NOMO-1 (cell line): ENCODE measurements at regions not wholly inside any gene's neighbourhood (a gene's known extent, or its start where the extent isn't known, plus 50 kb on each side); places are given as distances from the start of the nearest gene placed in this dataset.
"Not testable (repeated sequence)": the region's sequence is repeated elsewhere in the genome, so short reads cannot be mapped to it uniquely, and the experiment has no call there.

Experiments
- DNase-seq, 2 experiments: peaks; one replicate each; lab custom pipeline; 2025; ENCODE audit not compliant: unreplicated experiment in 2 of 2; lab: John Stamatoyannopoulos, UW

- no peak for DNase-seq
These were observed 97.4 kb downstream of the SYF2 start for GRCh38 chr1:25134801-25135461.

- no peak for DNase-seq
These were observed 98.0 kb downstream of the SYF2 start for GRCh38 chr1:25134307-25134706.

- peak; percentile 56 to 79 for DNase-seq
These were observed 100.5 kb downstream of the SYF2 start for GRCh38 chr1:25131794-25132193.

GRCh38 chr1:25130895-25131294 lies 101.4 kb downstream of the SYF2 start:
- DNase-seq = no peak

- no peak for DNase-seq
These were observed 102.9 kb downstream of the SYF2 start for GRCh38 chr1:25129380-25129779.

GRCh38 chr1:25128121-25128621 lies 104.1 kb downstream of the SYF2 start:
- peak in 1 of 2 experiments; percentile 55 for DNase-seq

- DNase-seq = no peak
These were observed 105.7 kb downstream of the SYF2 start for GRCh38 chr1:25126562-25126961.

GRCh38 chr1:25123551-25123950 lies 108.8 kb downstream of the SYF2 start:
- no peak for DNase-seq

GRCh38 chr1:25122747-25123146 lies 109.6 kb downstream of the SYF2 start:
- DNase-seq = no peak

- DNase-seq = no peak
These were observed 112.0 kb downstream of the SYF2 start for GRCh38 chr1:25120281-25120680.

- DNase-seq = peak in 1 of 2 experiments; percentile 19
These were observed 113.8 kb downstream of the SYF2 start for GRCh38 chr1:25118546-25118945.

- no peak for DNase-seq
These were observed 115.0 kb downstream of the SYF2 start for GRCh38 chr1:25117233-25117823.

GRCh38 chr1:25116832-25117231 lies 115.5 kb downstream of the SYF2 start:
- no peak for DNase-seq

- not testable (repeated sequence) for DNase-seq
These were observed 116.2 kb downstream of the SYF2 start for GRCh38 chr1:25116117-25116516.

GRCh38 chr1:25113731-25114130 lies 118.6 kb downstream of the SYF2 start:
- DNase-seq = no peak

GRCh38 chr1:25113086-25113485 lies 119.2 kb downstream of the SYF2 start:
- DNase-seq = peak; percentile 45 to 80

GRCh38 chr1:25112400-25112799 lies 119.9 kb downstream of the SYF2 start:
- peak; percentile 33 to 79 for DNase-seq

GRCh38 chr1:25111706-25112105 lies 120.6 kb downstream of the SYF2 start:
- DNase-seq = no peak

GRCh38 chr1:25110485-25110884 lies 121.8 kb downstream of the SYF2 start:
- no peak for DNase-seq

- DNase-seq = peak; percentile 79 to 80
These were observed 122.3 kb downstream of the SYF2 start for GRCh38 chr1:25110036-25110435.

- no peak for DNase-seq
These were observed 122.8 kb downstream of the SYF2 start for GRCh38 chr1:25109531-25109951.

GRCh38 chr1:25107643-25108010 lies 124.7 kb downstream of the SYF2 start:
- no peak for DNase-seq
